ENCODE measurements at regions not wholly inside any gene's neighbourhood (a gene's known extent, or its start where the extent isn't known, plus 50 kb on each side); places are given as distances from the start of the nearest gene placed in this dataset.

- no peak for TF ChIP-seq HCFC1 (IDR thresholded peaks at IDR 0.05; ENCODE audit: low read depth, low read length)
- no peak for TF ChIP-seq CBFB (CRISPR knock-in tag; IDR thresholded peaks at IDR 0.05)
- TF ChIP-seq YY1 (IDR thresholded peaks at IDR 0.05; ENCODE audit: insufficient read depth, insufficient replicate concordance, low read depth, low read length) = no peak
- no peak for TF ChIP-seq KDM4B (CRISPR knock-in tag; IDR thresholded peaks at IDR 0.05)
- no peak for TF ChIP-seq ZNF792 (CRISPR knock-in tag; IDR thresholded peaks at IDR 0.05)
- no peak for TF ChIP-seq PHF21A (CRISPR knock-in tag; IDR thresholded peaks at IDR 0.05)
- TF ChIP-seq AFF4 (CRISPR knock-in tag; IDR thresholded peaks at IDR 0.05) = no peak
- TF ChIP-seq ZNF879 (CRISPR knock-in tag; IDR thresholded peaks at IDR 0.05) = no peak
Measured at GRCh38 chr3:176785171-176785570, 412.1 kb downstream of the TBL1XR1 start.
